GM19463 (cell line): ENCODE measurements at regions not wholly inside any gene's neighbourhood (a gene's known extent, or its start where the extent isn't known, plus 50 kb on each side); places are given as distances from the start of the nearest gene placed in this dataset.

ENCODE experiments used
- ATAC-seq: cut with Tn5 transposase; IDR thresholded peaks from one replicate; pipeline ENCODE4 v1.9.1; 2021; ENCODE audit warnings: mild to moderate bottlenecking, moderate library complexity; ENCODE audit not compliant: unreplicated experiment

DNA sequence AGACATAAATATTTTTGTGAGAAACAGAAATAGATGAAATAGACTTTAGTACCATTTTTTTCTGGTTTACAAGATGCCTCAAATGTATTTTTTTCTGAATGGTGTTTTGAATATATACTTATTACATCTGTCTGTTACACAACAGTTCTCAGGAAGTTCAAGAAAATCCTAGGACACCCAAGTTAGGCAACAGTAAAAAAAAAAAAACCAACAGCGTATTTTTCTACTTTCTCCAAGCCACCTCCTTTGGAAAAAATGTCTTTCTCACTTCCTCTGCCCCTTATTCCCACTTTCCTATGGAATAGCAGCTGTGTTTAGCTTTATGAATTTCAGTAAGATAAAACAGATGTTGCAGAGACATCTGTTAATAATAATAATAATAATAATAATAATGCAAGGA, 489.6 kb upstream of the KLF12 start:
- no peak for ATAC-seq

- no peak for ATAC-seq
Measured at GRCh38 chr13:74622284-74622683, 488.1 kb upstream of the KLF12 start.

DNA sequence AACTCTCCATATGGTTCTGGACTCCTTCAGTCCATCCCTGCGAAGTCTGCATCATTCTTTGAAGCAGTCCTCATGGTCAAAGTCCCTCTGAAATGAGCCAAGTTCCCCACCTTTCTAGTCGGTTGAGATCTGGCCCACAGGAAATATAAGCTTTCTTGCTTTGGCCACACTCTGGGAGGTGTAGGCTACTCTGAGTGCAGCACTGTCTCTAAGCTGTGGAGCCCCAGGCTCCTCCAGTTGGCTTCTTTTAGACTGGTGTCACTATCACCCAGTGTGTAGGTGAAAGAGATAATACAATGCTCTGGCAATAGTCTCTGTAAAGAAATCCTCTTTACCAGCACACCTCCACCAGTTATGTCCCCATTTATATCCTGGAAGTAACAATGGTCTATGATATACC, 486.5 kb upstream of the KLF12 start:
- no peak for ATAC-seq

DNA sequence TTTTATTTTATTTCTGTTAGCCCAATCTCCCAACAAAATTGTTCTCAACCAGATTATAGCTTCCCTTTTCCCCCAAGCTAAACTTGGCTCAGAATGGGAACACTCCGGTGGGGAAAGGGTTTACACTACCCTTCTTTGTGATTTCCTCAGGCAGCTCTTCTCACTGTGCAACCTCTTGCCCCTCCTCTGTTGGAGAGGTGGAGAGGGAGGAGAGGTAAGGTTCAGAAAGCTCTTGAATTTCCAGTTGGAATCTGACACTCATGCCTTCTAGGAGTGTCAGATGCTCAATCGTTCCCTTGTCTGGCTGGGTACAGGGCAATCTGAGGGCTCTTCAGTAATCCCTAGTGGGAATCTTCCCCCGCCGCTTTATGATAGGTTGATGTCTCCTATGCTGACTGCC, 486.1 kb upstream of the KLF12 start:
- ATAC-seq = no peak

- ATAC-seq = no peak
Measured at GRCh38 chr13:74597526-74597925, 463.3 kb upstream of the KLF12 start.

DNA sequence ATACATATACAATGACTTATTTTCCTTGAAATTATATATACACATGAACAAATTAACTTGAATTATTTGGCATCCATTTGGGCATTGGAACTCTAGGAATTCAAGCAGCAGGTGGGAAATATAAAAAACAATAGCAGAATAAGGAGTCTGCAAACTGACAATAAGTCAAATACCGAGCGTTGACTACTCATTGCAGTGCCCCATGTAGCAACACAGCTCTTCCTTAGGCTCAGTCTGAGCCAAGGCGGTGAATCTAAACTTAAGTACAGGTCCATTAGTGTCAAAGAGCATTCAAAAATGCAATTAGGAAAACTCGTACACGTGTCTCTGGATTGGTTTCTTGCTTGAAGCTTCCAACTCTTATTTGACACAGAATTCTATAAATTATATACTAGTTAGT, 462.5 kb upstream of the KLF12 start:
- ATAC-seq = no peak

DNA sequence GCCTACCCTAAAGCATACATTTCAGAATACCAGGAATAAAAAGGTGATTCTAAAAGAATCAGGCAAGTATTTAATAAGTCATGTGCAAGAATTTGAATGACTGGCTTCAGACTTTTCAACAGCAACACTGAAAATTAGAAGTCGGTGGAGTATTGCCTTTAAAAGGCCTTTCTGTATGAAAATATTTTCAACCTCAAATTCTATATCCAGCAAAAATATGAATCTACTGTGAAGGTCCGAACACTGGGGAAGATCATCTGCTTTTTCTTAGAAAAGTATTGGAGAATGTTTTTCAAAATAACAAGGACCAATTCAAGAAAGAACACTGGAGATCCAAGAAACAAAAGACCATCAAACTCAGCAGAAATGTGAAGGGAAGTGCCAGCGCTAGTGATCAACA, 459.5 kb upstream of the KLF12 start:
- no peak for ATAC-seq

- ATAC-seq = no peak
Measured at GRCh38 chr13:74586847-74587246, 452.6 kb upstream of the KLF12 start.

DNA sequence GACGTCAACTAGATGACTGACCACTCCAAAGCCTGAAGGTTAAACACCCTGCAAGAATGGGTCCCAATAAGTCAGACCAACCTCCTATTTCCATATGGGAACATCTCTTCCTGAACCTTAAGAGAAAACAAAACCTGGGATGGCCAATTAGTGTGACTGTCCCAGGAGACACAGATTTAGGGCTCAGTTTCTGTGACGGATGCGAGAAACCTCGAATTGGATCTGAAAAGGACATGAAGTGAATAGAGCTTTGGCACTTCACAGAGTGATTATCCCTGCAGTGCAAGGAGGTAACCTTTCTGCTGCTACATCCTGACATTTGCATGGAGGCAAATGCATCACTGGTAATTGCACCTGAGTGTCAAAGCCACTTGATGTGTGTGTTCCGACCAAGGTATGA, 442.2 kb upstream of the KLF12 start:
- ATAC-seq = no peak

- no peak for ATAC-seq
Measured at GRCh38 chr13:74575729-74576125, 441.5 kb upstream of the KLF12 start.

GRCh38 chr13:74574964-74575728, 440.9 kb upstream of the KLF12 start:
- ATAC-seq = no peak

DNA sequence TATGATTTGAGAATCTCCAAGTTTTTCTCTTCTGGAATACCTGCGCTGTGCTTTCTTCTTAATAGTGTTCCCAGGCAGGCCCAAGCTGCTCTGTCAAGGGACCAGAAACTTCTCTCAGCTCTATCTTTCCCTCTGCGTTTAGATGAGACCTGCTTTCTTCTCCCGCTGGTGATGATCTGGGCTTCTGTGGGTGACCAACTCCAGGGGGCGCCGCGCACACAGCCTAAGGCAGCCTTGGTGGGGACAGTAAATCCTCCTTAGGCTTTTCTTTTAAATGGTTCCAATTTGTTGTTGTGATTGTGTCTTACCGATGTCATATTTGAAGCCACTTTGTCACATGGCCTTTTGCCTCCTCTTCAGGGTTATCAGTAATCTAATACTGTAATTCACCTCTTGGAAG, 439.4 kb upstream of the KLF12 start:
- ATAC-seq = no peak

DNA sequence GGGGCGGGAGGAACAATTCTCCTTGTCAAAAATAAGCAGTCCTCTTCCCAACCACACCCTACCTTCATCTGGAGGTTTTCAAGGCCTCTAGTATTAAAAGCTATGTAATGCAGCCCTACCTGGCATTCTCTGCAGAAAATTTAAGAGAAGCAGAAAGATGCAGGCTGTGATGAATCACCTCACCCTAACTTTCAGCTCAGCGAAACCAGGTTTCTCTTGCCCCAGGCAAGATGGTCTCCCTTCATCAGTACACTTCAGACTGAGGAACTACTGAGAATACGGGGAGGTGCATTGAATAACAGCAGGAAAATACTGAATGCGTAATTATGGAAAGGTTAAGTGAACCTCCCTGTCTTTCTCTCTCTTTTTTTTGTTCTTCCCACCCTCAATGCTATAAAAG, 437.6 kb upstream of the KLF12 start:
- ATAC-seq = no peak

GRCh38 chr13:74570834-74571233, 436.6 kb upstream of the KLF12 start:
- ATAC-seq = no peak

DNA sequence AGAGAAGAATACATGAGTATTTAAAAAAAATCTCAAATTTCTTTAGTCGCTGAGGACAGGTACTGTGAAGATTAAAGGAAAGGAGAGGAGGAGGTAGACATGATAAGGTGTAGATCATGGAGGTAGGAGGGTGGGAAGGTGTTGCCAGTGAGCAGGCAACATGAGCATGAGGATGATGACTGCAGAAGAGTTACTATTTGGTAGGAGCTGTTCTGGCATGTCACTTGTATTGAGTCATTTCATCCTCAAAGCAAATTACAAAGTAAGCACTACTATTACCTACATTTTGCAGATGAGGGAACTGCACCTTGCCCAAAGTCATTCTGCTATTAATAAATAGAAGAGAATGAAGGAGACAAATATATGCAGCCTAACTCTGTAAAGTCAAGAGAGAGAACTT, 435.8 kb upstream of the KLF12 start:
- ATAC-seq = no peak

DNA sequence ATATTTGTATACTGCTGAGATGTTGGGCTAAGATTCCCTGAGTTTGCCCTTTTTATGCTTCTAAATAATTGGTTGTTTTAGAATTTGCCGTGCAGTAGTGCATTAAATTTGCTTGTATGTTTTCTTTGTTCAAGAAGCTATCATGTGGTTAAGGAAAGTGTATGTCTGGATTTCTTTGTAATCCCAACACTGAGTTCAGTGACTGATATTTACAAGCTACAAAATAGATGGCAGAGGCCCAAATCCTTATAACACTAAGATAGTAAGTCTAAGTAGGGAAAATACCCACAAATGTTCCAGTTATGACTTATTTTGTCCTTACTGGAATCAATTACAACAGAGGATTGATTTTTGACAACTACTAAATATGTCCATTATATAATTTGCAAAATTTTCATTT, 435.0 kb upstream of the KLF12 start:
- no peak for ATAC-seq

- no peak for ATAC-seq
Measured at GRCh38 chr13:74567485-74567884, 433.3 kb upstream of the KLF12 start.

- ATAC-seq = no peak
Measured at GRCh38 chr13:74562381-74562780, 428.2 kb upstream of the KLF12 start.

- ATAC-seq = no peak
Measured at GRCh38 chr13:74561155-74561554, 427.0 kb upstream of the KLF12 start.

DNA sequence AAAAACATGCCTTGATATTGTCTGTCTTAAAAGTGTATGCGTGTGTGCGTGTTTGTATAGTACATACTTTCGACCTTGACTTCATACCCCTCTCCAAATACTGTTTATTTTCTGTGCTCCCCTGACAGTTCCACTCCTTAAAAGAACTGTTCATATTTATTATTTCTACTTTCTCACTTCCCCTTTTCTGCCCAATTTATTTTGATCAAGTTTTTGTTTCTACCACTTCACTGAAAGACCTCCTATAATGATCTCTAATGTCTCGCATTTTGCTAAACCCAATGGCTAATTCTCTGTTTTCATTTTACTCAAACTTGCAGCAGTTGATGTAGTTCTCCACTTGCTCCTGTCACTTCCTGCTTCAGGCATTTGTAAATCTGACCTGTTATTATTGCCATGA, 426.1 kb upstream of the KLF12 start:
- ATAC-seq = peak; percentile 60

- ATAC-seq = no peak
Measured at GRCh38 chr13:74557870-74558269, 423.7 kb upstream of the KLF12 start.

- ATAC-seq = no peak
Measured at GRCh38 chr13:74555651-74556420, 421.6 kb upstream of the KLF12 start.

DNA sequence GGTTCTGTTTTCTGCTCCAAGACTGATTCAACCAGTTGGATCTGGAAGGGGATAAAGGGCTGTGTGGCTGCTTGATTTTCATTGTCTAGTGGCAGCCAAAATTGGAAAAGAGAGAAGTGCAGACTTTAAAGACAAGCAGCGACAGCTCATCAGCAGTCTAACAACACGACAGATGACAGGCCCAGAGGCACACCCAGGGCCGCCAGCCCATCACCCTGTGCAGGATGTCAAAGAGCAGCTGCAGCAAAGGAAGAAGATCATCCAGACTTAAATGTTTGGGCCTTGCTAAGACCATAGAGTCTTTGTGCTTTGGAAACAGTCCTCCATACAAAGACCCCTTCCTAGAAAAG, 421.0 kb upstream of the KLF12 start:
- ATAC-seq = no peak
